Fibroblast of lung (primary cell): ENCODE measurements at regions not wholly inside any gene's neighbourhood (a gene's known extent, or its start where the extent isn't known, plus 50 kb on each side); places are given as distances from the start of the nearest gene placed in this dataset.

ENCODE experiments used
- DNase-seq, 2 donors: peaks; one replicate each; pipeline versions ENCODE4 v3.0.0 to v3.0.0-alpha.2; 2010; ENCODE audit warnings: low read depth in 2 of 2
- H2AFZ ChIP-seq: 2 replicates; pipeline ENCODE4 v1.5.1; 2012; ENCODE audit warnings: low read length, control low read depth, inconsistent platforms
- H3K27ac ChIP-seq: 2 replicates; pipeline ENCODE4 v1.5.1; 2011; ENCODE audit warnings: low read length, control low read depth; ENCODE audit not compliant: insufficient read depth
- H3K27me3 ChIP-seq: 2 replicates; pipeline ENCODE4 v1.5.1; 2011; ENCODE audit warnings: mild to moderate bottlenecking, low read length; ENCODE audit not compliant: control insufficient read depth, insufficient read depth
- H3K36me3 ChIP-seq: 2 replicates; pipeline ENCODE4 v1.5.1; 2011; ENCODE audit warnings: low read length; ENCODE audit not compliant: control insufficient read depth, insufficient read depth
- H3K4me1 ChIP-seq: 2 replicates; pipeline ENCODE4 v1.5.1; 2011; ENCODE audit warnings: low read length; ENCODE audit not compliant: control insufficient read depth, insufficient read depth; ENCODE audit errors: extremely low read depth
- H3K4me2 ChIP-seq: 2 replicates; pipeline ENCODE4 v1.5.1; 2011; ENCODE audit warnings: low read length, control low read depth; ENCODE audit not compliant: insufficient read depth; ENCODE audit errors: extremely low read depth
- H3K4me3 ChIP-seq, 4 experiments: fragments of 200-600 bp in 1 of 4; sonication (generic) in 1 of 4; replicated peaks in 1 of 4; 2 replicates each; pipeline ENCODE4 v1.5.1; 2011 to 2016; ENCODE audit warnings: low read length in 4 of 4, low read depth in 3 of 4, mild to moderate bottlenecking in 3 of 4, control low read depth in 2 of 4, inconsistent platforms in 1 of 4, mixed read lengths in 1 of 4; ENCODE audit not compliant: insufficient read depth in 1 of 4; ENCODE audit errors: control extremely low read depth in 1 of 4
- H3K79me2 ChIP-seq: 2 replicates; pipeline ENCODE4 v1.5.1; 2012; ENCODE audit warnings: mild to moderate bottlenecking, low read length, inconsistent platforms; ENCODE audit not compliant: control insufficient read depth, insufficient read depth
- H3K9ac ChIP-seq: 2 replicates; pipeline ENCODE4 v1.5.1; 2011; ENCODE audit warnings: mild to moderate bottlenecking, low read length, control low read depth; ENCODE audit not compliant: insufficient read depth
- H3K9me3 ChIP-seq: 2 replicates; pipeline ENCODE4 v1.5.1; 2012; ENCODE audit warnings: low read depth, low read length; ENCODE audit not compliant: control insufficient read depth, insufficient read depth
- H4K20me1 ChIP-seq: 2 replicates; pipeline ENCODE4 v1.5.1; 2011; ENCODE audit warnings: low read length; ENCODE audit not compliant: control insufficient read depth, insufficient read depth; ENCODE audit errors: extremely low read depth
- EZH2 ChIP-seq: IDR thresholded peaks from 2 replicates; pipeline ENCODE4 v1.5.1; 2012; ENCODE audit warnings: low read length, control low read depth, mild to moderate bottlenecking; ENCODE audit errors: missing control alignments
- TF ChIP-seq, protein P1 (sequence below), 2 donors: IDR thresholded peaks in 1 of 2; conservative IDR thresholded peaks in 1 of 2; 1 replicate in 1 of 2; 2 replicates in 1 of 2; pipeline ENCODE4 v1.5.1; 2011 to 2012; ENCODE audit warnings: low read length in 2 of 2, control low read depth in 1 of 2, inconsistent platforms in 1 of 2, low read depth in 1 of 2, mild to moderate bottlenecking in 1 of 2

DNA sequence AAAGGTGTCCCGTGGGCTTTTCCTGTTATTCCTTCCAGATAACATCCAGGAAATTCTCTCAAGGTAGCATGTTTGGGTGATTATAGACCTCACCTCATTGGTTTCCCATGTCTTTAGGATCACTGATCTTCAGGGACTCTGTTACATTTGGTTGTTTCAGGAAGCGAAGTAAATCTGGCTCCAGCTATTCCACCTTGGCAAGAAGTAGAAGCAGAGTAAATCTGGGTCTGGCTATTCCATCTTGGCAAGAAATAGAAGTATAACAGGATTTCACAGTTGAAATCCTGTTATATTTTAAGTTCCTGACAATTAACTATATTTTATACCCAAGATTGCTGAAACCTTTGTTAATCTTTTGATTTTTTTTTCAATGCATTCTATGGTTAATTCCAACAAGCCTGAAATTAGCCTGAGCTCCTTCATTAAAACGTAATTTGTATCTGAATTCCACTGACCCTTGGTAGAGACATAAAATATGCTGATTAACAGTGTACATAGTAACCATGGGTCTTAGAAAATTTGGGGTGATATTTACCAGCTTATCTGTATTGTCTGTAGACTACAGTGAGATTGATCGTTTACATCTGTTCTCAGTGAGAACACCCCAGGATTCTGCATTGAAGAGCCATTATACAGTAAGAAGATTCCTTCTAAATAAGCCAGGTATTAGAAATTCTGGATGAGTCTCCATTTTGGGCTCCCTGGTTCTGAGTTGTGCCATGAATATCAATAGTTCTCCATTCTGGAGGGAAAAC lies 267.6 kb upstream of the SLITRK6 start:
- H2AFZ ChIP-seq, result no peak overlapping the region
- H3K79me2 ChIP-seq, result no peaks in the 10 kb centered on the region
- no peaks in the 10 kb centered on the region for H3K9me3 ChIP-seq
- H3K36me3 ChIP-seq, result no peaks in the 10 kb centered on the region
- H3K4me2 ChIP-seq, result no peak overlapping the region
- H3K4me1 ChIP-seq, result no peaks in the 10 kb centered on the region
- no peak overlapping the region for H3K9ac ChIP-seq
- no peak for DNase-seq
- no peaks in the 10 kb centered on the region for H4K20me1 ChIP-seq
- no peak overlapping the region for H3K27ac ChIP-seq
- no peaks in the 10 kb centered on the region for H3K27me3 ChIP-seq
- TF ChIP-seq, protein P1, sequence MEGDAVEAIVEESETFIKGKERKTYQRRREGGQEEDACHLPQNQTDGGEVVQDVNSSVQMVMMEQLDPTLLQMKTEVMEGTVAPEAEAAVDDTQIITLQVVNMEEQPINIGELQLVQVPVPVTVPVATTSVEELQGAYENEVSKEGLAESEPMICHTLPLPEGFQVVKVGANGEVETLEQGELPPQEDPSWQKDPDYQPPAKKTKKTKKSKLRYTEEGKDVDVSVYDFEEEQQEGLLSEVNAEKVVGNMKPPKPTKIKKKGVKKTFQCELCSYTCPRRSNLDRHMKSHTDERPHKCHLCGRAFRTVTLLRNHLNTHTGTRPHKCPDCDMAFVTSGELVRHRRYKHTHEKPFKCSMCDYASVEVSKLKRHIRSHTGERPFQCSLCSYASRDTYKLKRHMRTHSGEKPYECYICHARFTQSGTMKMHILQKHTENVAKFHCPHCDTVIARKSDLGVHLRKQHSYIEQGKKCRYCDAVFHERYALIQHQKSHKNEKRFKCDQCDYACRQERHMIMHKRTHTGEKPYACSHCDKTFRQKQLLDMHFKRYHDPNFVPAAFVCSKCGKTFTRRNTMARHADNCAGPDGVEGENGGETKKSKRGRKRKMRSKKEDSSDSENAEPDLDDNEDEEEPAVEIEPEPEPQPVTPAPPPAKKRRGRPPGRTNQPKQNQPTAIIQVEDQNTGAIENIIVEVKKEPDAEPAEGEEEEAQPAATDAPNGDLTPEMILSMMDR (conservative IDR thresholded peaks at IDR 0.05 in 1 of 2, IDR thresholded peaks at IDR 0.05 in 1 of 2; ENCODE audit: low read depth in 1 of 2, low read length in 2 of 2), result no peak
- TF ChIP-seq EZH2, result no peak
- H3K4me3 ChIP-seq, result no peak overlapping the region

DNA sequence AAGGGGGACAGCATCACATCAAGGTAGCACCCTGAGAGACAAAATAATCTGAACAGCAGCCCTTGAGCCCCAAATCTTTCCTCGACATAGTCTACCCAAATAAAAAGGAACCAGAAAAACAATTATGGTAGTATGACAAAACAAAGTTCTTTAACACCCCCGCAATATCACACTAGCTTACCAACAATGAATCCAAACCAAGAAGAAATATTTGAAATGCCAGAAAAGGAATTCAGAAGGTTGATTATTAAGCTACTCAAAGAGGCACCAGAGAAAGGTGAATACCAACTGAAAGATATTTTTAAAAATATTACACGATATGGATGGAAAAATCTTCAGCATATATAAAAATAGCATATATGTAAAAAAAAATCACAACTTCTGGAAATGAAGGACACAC lies 252.9 kb upstream of the SLITRK6 start:
- no peak for DNase-seq
- Histone ChIP-seq H3K4me2 (no peak overlapping the region), H3K9ac (no peak overlapping the region)

More for the DNA sequence above, 252.9 kb upstream of the SLITRK6 start:
- Histone ChIP-seq H3K36me3 (no peaks in the 10 kb centered on the region), H4K20me1 (no peaks in the 10 kb centered on the region), H3K4me3 (no peak overlapping the region), H3K27ac (no peak overlapping the region), H2AFZ (no peak overlapping the region), H3K79me2 (no peaks in the 10 kb centered on the region), H3K27me3 (no peaks in the 10 kb centered on the region), H3K9me3 (no peaks in the 10 kb centered on the region), H3K4me1 (no peaks in the 10 kb centered on the region)
- TF ChIP-seq, protein P1 (conservative IDR thresholded peaks at IDR 0.05 in 1 of 2, IDR thresholded peaks at IDR 0.05 in 1 of 2; ENCODE audit: low read depth in 1 of 2, low read length in 2 of 2), result no peak
- no peak for TF ChIP-seq EZH2
